Keratinocyte (primary cell): ENCODE measurements at regions not wholly inside any gene's neighbourhood (a gene's known extent, or its start where the extent isn't known, plus 50 kb on each side); places are given as distances from the start of the nearest gene placed in this dataset.

ENCODE experiments used
- DNase-seq: peaks from one replicate; pipeline ENCODE4 v3.0.0-alpha.2; 2011; ENCODE audit warnings: low read depth, missing footprints, low spot score
- FAIRE-seq: peaks from 2 replicates; lab custom pipeline; 2011; peaks lifted over from hg19 to GRCh38; lab: Jason Lieb, UNC
- H2AFZ ChIP-seq: 2 replicates; pipeline ENCODE4 v1.6.0; 2012; ENCODE audit warnings: low read length, control low read depth, inconsistent platforms; ENCODE audit not compliant: control insufficient read depth
- H3K27ac ChIP-seq: 2 replicates; pipeline ENCODE4 v1.5.1; 2011; ENCODE audit warnings: low read length; ENCODE audit not compliant: control insufficient read depth, insufficient read depth
- H3K27me3 ChIP-seq: 3 replicates; pipeline ENCODE4 v1.6.0; 2011; ENCODE audit warnings: low read length; ENCODE audit not compliant: control insufficient read depth, insufficient read depth; ENCODE audit errors: extremely low read depth
- H3K36me3 ChIP-seq, 2 experiments: 2 replicates in 1 of 2; 3 replicates in 1 of 2; pipeline ENCODE4 v1.5.1; 2011; ENCODE audit warnings: low read length in 2 of 2, mild to moderate bottlenecking in 1 of 2; ENCODE audit not compliant: control insufficient read depth in 2 of 2, insufficient read depth in 2 of 2; ENCODE audit errors: extremely low read depth in 1 of 2
- H3K4me1 ChIP-seq: 3 replicates; pipeline ENCODE4 v1.5.1; 2011; ENCODE audit warnings: low read length; ENCODE audit not compliant: control insufficient read depth, insufficient read depth; ENCODE audit errors: extremely low read depth
- H3K4me2 ChIP-seq: 3 replicates; pipeline ENCODE4 v1.6.0; 2011; ENCODE audit warnings: low read depth, low read length; ENCODE audit not compliant: control insufficient read depth, insufficient read depth; ENCODE audit errors: extremely low read depth
- H3K4me3 ChIP-seq, 3 experiments: fragments of 200-600 bp in 1 of 3; sonication (generic) in 1 of 3; 2 replicates in 2 of 3; 3 replicates in 1 of 3; pipeline ENCODE4 v1.5.1; 2011 to 2016; ENCODE audit warnings: low read length in 3 of 3, mild to moderate bottlenecking in 3 of 3, control low read depth in 2 of 3, inconsistent platforms in 1 of 3, low read depth in 1 of 3, mixed read lengths in 1 of 3, mixed run types in 1 of 3, moderate library complexity in 1 of 3; ENCODE audit not compliant: control insufficient read depth in 2 of 3, insufficient read depth in 2 of 3; ENCODE audit errors: extremely low read depth in 1 of 3
- H3K79me2 ChIP-seq: 2 replicates; pipeline ENCODE4 v1.6.0; 2012; ENCODE audit warnings: low read length; ENCODE audit not compliant: control insufficient read depth, insufficient read depth
- H3K9ac ChIP-seq: 3 replicates; pipeline ENCODE4 v1.6.0; 2011; ENCODE audit warnings: low read length; ENCODE audit not compliant: control insufficient read depth, insufficient read depth; ENCODE audit errors: extremely low read depth
- H3K9me1 ChIP-seq: 3 replicates; pipeline ENCODE4 v1.6.0; 2011; ENCODE audit warnings: low read length; ENCODE audit not compliant: control insufficient read depth, insufficient read depth; ENCODE audit errors: extremely low read depth
- H3K9me3 ChIP-seq: 2 replicates; pipeline ENCODE4 v1.5.1; 2012; ENCODE audit warnings: low read depth, low read length; ENCODE audit not compliant: control insufficient read depth
- H4K20me1 ChIP-seq: 3 replicates; pipeline ENCODE4 v1.6.0; 2011; ENCODE audit warnings: low read length; ENCODE audit not compliant: control insufficient read depth, insufficient read depth; ENCODE audit errors: extremely low read depth
- CTCF ChIP-seq, 3 experiments: IDR thresholded peaks in 1 of 3; conservative IDR thresholded peaks in 1 of 3; optimal IDR thresholded peaks in 1 of 3; 2 replicates in 2 of 3; 3 replicates in 1 of 3; pipeline versions ENCODE3 to v1.5.1; 2011; ENCODE audit warnings: low read length in 3 of 3, mild to moderate bottlenecking in 3 of 3, moderate library complexity in 2 of 3, control low read depth in 1 of 3, inconsistent platforms in 1 of 3; ENCODE audit not compliant: insufficient read depth in 2 of 3; ENCODE audit errors: extremely low read depth in 1 of 3
- EZH2 ChIP-seq: IDR thresholded peaks from one replicate; pipeline ENCODE4 v1.6.1; 2012; ENCODE audit warnings: inconsistent platforms, mild to moderate bottlenecking, low read length, moderate library complexity
- dilution Hi-C: fragments of 300-500 bp; cut with MboI; formaldehyde crosslinking; loops from one replicate; pipeline ENCODE4 v1.7.0; 2020; ENCODE audit warnings: low sequenced_read_pairs; ENCODE audit not compliant: extremely low pct_ligation_motif_present

GRCh38 chr20:33926425-33926824, 67.3 kb upstream of the RALY start:
- no peak overlapping the region for H3K27ac ChIP-seq
- no peaks in the 10 kb centered on the region for H3K79me2 ChIP-seq
- dilution Hi-C loops = loop anchor here (25.0 kb wide), 1 partner anchor 136 kb away; no protein-coding TSS in a partner anchor
- H3K9me1 ChIP-seq = no peaks in the 10 kb centered on the region
- no peaks in the 10 kb centered on the region for H3K4me1 ChIP-seq
- no peak for DNase-seq
- H3K9ac ChIP-seq = no peak overlapping the region
- H2AFZ ChIP-seq = no peak overlapping the region
- no peak for FAIRE-seq
- H3K36me3 ChIP-seq = no peaks in the 10 kb centered on the region
- TF ChIP-seq CTCF (optimal IDR thresholded peaks at IDR 0.05 in 1 of 3, IDR thresholded peaks at IDR 0.05 in 1 of 3, conservative IDR thresholded peaks at IDR 0.05 in 1 of 3; ENCODE audit: extremely low read depth in 1 of 3, insufficient read depth in 2 of 3, low read length in 3 of 3) = no peak
- TF ChIP-seq EZH2 = no peak
- H3K4me3 ChIP-seq = no peak overlapping the region
- H4K20me1 ChIP-seq = no peaks in the 10 kb centered on the region
- peaks cover 10% of the 10 kb centered on the region for H3K27me3 ChIP-seq
- H3K4me2 ChIP-seq = no peak overlapping the region
- H3K9me3 ChIP-seq = no peaks in the 10 kb centered on the region

GRCh38 chr20:33927724-33928123, 66.0 kb upstream of the RALY start:
- DNase-seq (no peak), FAIRE-seq (no peak)
- H3K27ac ChIP-seq = no peak overlapping the region
- no peak overlapping the region for H2AFZ ChIP-seq
- H4K20me1 ChIP-seq = no peaks in the 10 kb centered on the region
- no peaks in the 10 kb centered on the region for H3K9me1 ChIP-seq
- H3K36me3 ChIP-seq = no peaks in the 10 kb centered on the region
- dilution Hi-C loops = loop anchor here (25.0 kb wide), 1 partner anchor 135 kb away; no protein-coding TSS in a partner anchor
- TF ChIP-seq EZH2 (no peak), CTCF (optimal IDR thresholded peaks at IDR 0.05 in 1 of 3, IDR thresholded peaks at IDR 0.05 in 1 of 3, conservative IDR thresholded peaks at IDR 0.05 in 1 of 3; ENCODE audit: extremely low read depth in 1 of 3, insufficient read depth in 2 of 3, low read length in 3 of 3) (no peak)
- H3K27me3 ChIP-seq = peaks cover 10% of the 10 kb centered on the region
- H3K4me3 ChIP-seq = no peak overlapping the region
- no peaks in the 10 kb centered on the region for H3K79me2 ChIP-seq
- H3K4me1 ChIP-seq = no peaks in the 10 kb centered on the region
- H3K4me2 ChIP-seq = no peak overlapping the region
- H3K9me3 ChIP-seq = no peaks in the 10 kb centered on the region
- H3K9ac ChIP-seq = no peak overlapping the region
